SU-DHL-6 (cell line): ENCODE measurements at regions not wholly inside any gene's neighbourhood (a gene's known extent, or its start where the extent isn't known, plus 50 kb on each side); places are given as distances from the start of the nearest gene placed in this dataset.

Source experiments
- H2AFZ ChIP-seq: fragments of 200-600 bp; sonication (generic); 2 replicates; pipeline ENCODE4 v1.6.1; 2014; ENCODE audit warnings: low read depth, mild to moderate bottlenecking, moderate library complexity, mixed read lengths, antibody characterized with exemption, low read length; ENCODE audit not compliant: severe bottlenecking
- H3F3A ChIP-seq: fragments of 200-600 bp; shearing (Covaris generic); 2 replicates; pipeline ENCODE4 v1.6.0; 2016; ENCODE audit warnings: antibody characterized with exemption, mild to moderate bottlenecking; ENCODE audit not compliant: insufficient read depth
- H3K27ac ChIP-seq: fragments of 200-600 bp; sonication (generic); 2 replicates; pipeline ENCODE4 v1.5.1; 2016; ENCODE audit warnings: low read depth, mild to moderate bottlenecking, low read length, moderate library complexity, mixed read lengths
- H3K27me3 ChIP-seq: fragments of 200-600 bp; sonication (generic), shearing (Covaris generic); 2 replicates; pipeline ENCODE4 v1.6.0; 2014; ENCODE audit warnings: mild to moderate bottlenecking, low read length
- H3K36me3 ChIP-seq: fragments of 200-600 bp; sonication (generic); 2 replicates; pipeline ENCODE4 v1.6.1; 2014; ENCODE audit warnings: mild to moderate bottlenecking, low read length, mixed read lengths
- H3K4me2 ChIP-seq: fragments of 300-600, 200-600 bp; shearing (Covaris generic), sonication (generic); 2 replicates; pipeline ENCODE4 v1.6.0; 2014; ENCODE audit warnings: low read length, low read depth, mild to moderate bottlenecking; ENCODE audit not compliant: poor library complexity, severe bottlenecking
- H3K4me3 ChIP-seq: fragments of 200-600 bp; sonication (generic); 2 replicates; pipeline ENCODE4 v1.5.1; 2014; ENCODE audit warnings: antibody characterized with exemption, low read length, mild to moderate bottlenecking, mixed read lengths; ENCODE audit not compliant: insufficient read depth, poor library complexity, severe bottlenecking
- H3K79me2 ChIP-seq: fragments of 200-600 bp; sonication (generic); 2 replicates; pipeline ENCODE4 v1.6.1; 2014; ENCODE audit warnings: mild to moderate bottlenecking, low read length, moderate library complexity; ENCODE audit not compliant: insufficient read depth
- H3K9ac ChIP-seq: fragments of 200-600 bp; sonication (generic); 2 replicates; pipeline ENCODE4 v1.7.0; 2014; ENCODE audit warnings: mild to moderate bottlenecking, low read length
- H3K9me2 ChIP-seq: fragments of 200-600 bp; sonication (generic); replicated peaks from 2 replicates; pipeline ENCODE4 v1.6.1; 2014; ENCODE audit warnings: low read length; ENCODE audit not compliant: insufficient read depth
- H3K9me3 ChIP-seq: fragments of 200-600 bp; sonication (generic); 2 replicates; pipeline ENCODE4 v1.6.1; 2014; ENCODE audit warnings: low read length, mixed read lengths; ENCODE audit not compliant: insufficient read depth
- H4K20me1 ChIP-seq: fragments of 200-600 bp; sonication (generic); 2 replicates; pipeline ENCODE4 v1.6.1; 2014; ENCODE audit warnings: low read depth, mild to moderate bottlenecking, antibody characterized with exemption, low read length, moderate library complexity, mixed read lengths
- EZH2phosphoT487 ChIP-seq: fragments of 200-600 bp; sonication (generic), shearing (Covaris generic); conservative IDR thresholded peaks from 2 replicates; pipeline ENCODE4 v1.6.1; 2018; ENCODE audit warnings: mild to moderate bottlenecking, antibody characterized with exemption, low read length, moderate library complexity, mixed read lengths
- TF ChIP-seq, protein P1 (sequence below): fragments of 200-600 bp; sonication (generic); IDR thresholded peaks from one replicate; pipeline ENCODE4 v1.5.1; 2017; ENCODE audit warnings: antibody characterized with exemption, mild to moderate bottlenecking, low read length, moderate library complexity; ENCODE audit not compliant: insufficient read depth, poor library complexity, severe bottlenecking

DNA sequence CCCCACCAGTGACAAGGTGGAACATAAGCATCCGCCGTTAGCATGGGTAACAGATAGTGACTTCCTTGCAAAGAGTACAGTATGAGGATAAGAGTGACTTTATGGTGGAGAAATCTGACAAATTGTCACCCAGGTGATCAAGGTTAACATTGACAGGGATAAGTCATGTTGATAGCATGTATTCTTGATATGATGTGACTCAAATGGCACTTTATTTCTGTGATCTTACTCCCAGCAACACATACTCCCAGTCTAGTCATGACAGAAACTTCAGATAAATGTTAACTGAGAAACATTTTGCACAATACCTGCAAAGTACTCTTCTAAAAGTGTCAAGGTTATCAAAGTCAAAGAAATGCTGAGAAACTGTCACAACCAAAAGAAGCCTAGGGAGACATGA is 588.6 kb upstream of the KIF2B start:
- no peak overlapping the region for H3K9ac ChIP-seq
- no peak overlapping the region for H2AFZ ChIP-seq
- no peaks in the 10 kb centered on the region for H3F3A ChIP-seq
- no peak overlapping the region for H3K4me2 ChIP-seq
- H3K9me2 ChIP-seq: no peaks in the 10 kb centered on the region
- H3K27ac ChIP-seq: no peak overlapping the region
- no peak overlapping the region for H3K4me3 ChIP-seq
- no peaks in the 10 kb centered on the region for H3K36me3 ChIP-seq
- no peaks in the 10 kb centered on the region for H4K20me1 ChIP-seq
- TF ChIP-seq EZH2phosphoT487: no peak
- TF ChIP-seq, protein P1, sequence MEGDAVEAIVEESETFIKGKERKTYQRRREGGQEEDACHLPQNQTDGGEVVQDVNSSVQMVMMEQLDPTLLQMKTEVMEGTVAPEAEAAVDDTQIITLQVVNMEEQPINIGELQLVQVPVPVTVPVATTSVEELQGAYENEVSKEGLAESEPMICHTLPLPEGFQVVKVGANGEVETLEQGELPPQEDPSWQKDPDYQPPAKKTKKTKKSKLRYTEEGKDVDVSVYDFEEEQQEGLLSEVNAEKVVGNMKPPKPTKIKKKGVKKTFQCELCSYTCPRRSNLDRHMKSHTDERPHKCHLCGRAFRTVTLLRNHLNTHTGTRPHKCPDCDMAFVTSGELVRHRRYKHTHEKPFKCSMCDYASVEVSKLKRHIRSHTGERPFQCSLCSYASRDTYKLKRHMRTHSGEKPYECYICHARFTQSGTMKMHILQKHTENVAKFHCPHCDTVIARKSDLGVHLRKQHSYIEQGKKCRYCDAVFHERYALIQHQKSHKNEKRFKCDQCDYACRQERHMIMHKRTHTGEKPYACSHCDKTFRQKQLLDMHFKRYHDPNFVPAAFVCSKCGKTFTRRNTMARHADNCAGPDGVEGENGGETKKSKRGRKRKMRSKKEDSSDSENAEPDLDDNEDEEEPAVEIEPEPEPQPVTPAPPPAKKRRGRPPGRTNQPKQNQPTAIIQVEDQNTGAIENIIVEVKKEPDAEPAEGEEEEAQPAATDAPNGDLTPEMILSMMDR: no peak
- H3K9me3 ChIP-seq: no peaks in the 10 kb centered on the region
- no peaks in the 10 kb centered on the region for H3K79me2 ChIP-seq
- no peaks in the 10 kb centered on the region for H3K27me3 ChIP-seq

DNA sequence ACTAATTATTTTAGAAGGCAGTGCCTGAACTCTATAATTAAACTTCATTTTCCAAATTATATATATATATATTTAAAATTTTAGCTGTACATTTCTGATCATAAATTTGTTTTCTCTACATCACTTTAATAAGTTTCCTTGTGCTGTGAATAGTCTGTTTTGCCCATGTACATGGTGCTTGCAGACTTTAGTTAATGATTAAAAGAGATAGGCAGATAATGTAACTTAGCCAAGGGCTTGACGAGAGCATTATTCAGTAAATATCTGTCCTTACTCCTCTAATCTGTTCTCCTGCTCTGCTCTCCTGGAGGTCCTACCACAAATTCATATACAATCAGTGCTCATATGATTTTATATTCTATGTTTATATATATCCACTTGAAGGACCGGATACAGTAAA is 595.2 kb upstream of the KIF2B start:
- no peak overlapping the region for H3K4me3 ChIP-seq
- no peaks in the 10 kb centered on the region for H3F3A ChIP-seq
- no peaks in the 10 kb centered on the region for H4K20me1 ChIP-seq
- TF ChIP-seq, protein P1: no peak
- TF ChIP-seq EZH2phosphoT487: no peak
- H3K27me3 ChIP-seq: no peaks in the 10 kb centered on the region
- H2AFZ ChIP-seq: no peak overlapping the region
- no peak overlapping the region for H3K9ac ChIP-seq
- no peak overlapping the region for H3K4me2 ChIP-seq
- no peaks in the 10 kb centered on the region for H3K9me2 ChIP-seq
- H3K9me3 ChIP-seq: no peaks in the 10 kb centered on the region
- H3K27ac ChIP-seq: no peak overlapping the region
- no peaks in the 10 kb centered on the region for H3K36me3 ChIP-seq
- H3K79me2 ChIP-seq: no peaks in the 10 kb centered on the region

DNA sequence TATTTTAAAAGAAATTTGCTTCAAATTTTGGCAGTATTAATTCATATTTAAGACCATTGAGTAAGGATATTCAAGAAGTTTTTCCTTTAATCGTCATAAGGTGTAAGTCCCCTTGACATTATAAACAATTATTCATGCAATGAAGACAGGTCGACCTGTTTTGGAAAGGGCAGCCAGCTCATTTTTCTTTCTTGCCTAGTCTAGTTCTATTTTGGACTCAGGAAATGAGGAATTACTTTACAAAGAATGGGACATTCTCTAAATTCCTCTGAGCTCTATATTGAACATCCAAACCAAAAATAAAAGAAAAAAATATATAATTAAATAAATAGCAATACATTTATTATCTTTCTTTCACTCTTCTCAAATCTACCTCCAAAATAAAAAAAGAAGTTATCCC is 595.6 kb upstream of the KIF2B start:
- no peak overlapping the region for H3K4me3 ChIP-seq
- no peaks in the 10 kb centered on the region for H3F3A ChIP-seq
- TF ChIP-seq, protein P1: no peak
- no peak for TF ChIP-seq EZH2phosphoT487
- H3K36me3 ChIP-seq: no peaks in the 10 kb centered on the region
- H2AFZ ChIP-seq: no peak overlapping the region
- no peak overlapping the region for H3K27ac ChIP-seq
- H3K9ac ChIP-seq: no peak overlapping the region
- H3K4me2 ChIP-seq: no peak overlapping the region
- H3K27me3 ChIP-seq: no peaks in the 10 kb centered on the region
- H3K79me2 ChIP-seq: no peaks in the 10 kb centered on the region
- H4K20me1 ChIP-seq: no peaks in the 10 kb centered on the region
- no peaks in the 10 kb centered on the region for H3K9me2 ChIP-seq
- H3K9me3 ChIP-seq: no peaks in the 10 kb centered on the region

DNA sequence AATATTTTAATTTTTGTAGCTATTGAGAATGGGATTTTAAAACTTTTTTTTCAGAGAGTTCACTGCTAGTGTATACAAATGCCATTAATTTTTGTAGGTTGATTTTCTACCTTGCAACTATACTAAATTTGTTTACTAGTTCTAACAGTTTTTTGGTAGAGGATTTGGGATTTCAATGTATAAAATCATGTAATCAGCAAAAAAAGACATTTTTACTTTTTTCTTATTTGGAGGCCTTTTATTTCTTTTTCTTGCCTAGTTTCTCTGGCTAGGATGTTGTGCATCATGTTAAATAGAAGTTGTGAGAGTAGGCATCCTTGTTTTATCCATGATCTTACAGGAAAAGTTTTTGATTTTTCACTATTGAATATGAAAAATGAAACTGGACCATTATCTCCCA is 602.9 kb upstream of the KIF2B start:
- Histone ChIP-seq H3F3A (no peaks in the 10 kb centered on the region), H3K9ac (no peak overlapping the region), H3K4me2 (no peak overlapping the region), H4K20me1 (no peaks in the 10 kb centered on the region), H2AFZ (no peak overlapping the region), H3K27me3 (no peaks in the 10 kb centered on the region), H3K36me3 (no peaks in the 10 kb centered on the region), H3K9me3 (no peaks in the 10 kb centered on the region), H3K9me2 (no peaks in the 10 kb centered on the region), H3K4me3 (no peak overlapping the region), H3K79me2 (no peaks in the 10 kb centered on the region), H3K27ac (no peak overlapping the region)
- TF ChIP-seq EZH2phosphoT487: no peak
- TF ChIP-seq, protein P1: no peak
